ENCODE measurements at regions not wholly inside any gene's neighbourhood (a gene's known extent, or its start where the extent isn't known, plus 50 kb on each side); places are given as distances from the start of the nearest gene placed in this dataset.

DNA sequence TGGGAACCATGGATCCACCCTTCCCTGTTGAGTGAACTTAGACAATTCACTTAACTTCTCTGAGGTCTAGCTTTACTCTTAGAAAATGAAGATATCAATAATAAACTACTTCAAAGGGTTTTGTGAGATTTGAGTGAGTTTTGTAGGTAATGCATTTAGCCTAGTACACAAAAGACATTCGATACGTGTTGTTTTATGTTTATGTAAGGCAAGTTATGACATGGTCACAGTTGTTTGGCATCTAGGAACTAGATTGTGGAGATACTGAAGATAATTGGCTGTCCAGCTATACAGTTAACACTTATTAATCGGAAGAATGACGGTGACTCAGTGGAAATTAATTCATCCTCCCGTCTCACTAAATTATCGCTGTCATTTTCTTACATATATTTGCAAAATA, 1781.1 kb upstream of the TENM3 start:
- DNase-seq: no peak

- DNase-seq: no peak
Measured at GRCh38 chr4:180465364-180465763, 1777.8 kb upstream of the TENM3 start.

DNA sequence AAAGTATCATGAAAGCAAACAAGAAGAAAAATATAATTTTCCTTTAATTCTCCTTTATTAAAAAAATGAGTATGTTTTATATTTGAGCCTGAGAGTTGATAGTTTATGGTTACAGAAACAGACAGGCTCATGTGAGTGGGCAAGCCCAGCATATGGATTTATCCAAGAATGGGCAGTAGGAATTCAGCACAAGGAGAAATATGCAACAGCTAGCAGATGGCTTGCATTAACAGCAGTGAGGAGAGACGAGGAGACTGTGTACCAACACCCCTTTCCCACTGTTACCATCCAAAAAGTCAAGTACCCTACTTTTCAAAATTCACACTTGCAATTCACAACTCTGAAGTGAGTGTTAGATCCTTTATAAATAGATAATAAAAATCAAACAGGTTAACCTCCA, 1760.2 kb upstream of the TENM3 start:
- DNase-seq: no peak

GRCh38 chr4:180485407-180485806, 1757.8 kb upstream of the TENM3 start:
- DNase-seq: no peak

- no peak for DNase-seq
Measured at GRCh38 chr4:180486342-180486741, 1756.9 kb upstream of the TENM3 start.

DNA sequence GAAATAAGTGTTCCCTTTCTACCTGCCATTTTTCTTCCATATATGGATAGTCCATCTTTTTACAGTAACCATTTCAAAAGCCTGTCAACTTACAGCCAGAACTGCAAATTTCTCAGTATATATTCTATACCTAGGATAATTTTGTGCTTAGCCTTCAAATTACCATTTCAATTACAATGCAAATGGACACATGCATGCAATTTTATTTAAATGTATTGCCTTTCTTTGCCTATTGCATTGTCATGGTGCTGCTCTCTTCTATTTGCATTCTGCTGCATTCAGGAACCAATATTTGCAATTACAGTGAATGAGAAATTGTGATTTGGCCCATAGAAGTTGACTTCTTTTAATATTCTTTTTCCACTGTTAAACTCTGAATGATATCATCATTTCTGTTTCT, 1753.4 kb upstream of the TENM3 start:
- no peak for DNase-seq

DNA sequence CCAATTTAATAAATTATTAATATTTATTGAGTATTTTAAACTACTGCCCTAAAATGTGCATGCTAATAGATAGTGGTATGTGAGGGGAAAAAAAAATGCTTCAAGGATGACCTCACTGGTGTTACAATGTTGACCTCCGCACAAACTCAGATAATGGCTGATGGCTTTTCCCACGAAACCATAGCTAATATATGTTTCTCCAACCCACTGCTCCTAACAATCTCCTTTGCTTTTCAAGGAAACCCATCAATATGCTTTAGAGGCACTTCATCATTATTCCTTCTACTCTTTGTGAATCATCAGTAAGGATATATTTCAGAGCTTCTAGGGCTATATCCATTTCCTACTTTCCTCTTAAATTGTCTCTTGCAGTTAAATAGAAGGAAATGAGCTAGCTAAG, 1752.0 kb upstream of the TENM3 start:
- DNase-seq: no peak

DNA sequence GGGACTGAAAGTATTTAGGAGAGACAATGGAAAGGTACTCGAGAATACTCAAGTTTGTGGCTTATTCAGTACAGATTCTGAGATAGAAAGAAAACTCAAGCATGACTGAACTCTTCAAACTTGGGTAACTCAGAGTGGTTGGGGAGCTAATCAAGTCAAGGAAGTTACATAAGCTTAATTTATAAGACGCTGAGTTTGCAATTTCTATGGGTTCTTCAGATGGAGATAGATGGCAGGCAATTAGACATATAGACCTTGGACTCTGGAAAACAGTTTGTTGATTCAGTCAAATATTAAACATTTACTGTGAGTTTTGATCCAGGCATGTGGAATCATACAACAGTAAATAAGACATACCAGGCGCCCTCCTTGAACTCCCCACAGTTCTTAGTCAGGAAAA, 1749.9 kb upstream of the TENM3 start:
- no peak for DNase-seq

GRCh38 chr4:180500154-180500553, 1743.0 kb upstream of the TENM3 start:
- no peak for DNase-seq

- no peak for DNase-seq
Measured at GRCh38 chr4:180512801-180513475, 1730.3 kb upstream of the TENM3 start.

DNA sequence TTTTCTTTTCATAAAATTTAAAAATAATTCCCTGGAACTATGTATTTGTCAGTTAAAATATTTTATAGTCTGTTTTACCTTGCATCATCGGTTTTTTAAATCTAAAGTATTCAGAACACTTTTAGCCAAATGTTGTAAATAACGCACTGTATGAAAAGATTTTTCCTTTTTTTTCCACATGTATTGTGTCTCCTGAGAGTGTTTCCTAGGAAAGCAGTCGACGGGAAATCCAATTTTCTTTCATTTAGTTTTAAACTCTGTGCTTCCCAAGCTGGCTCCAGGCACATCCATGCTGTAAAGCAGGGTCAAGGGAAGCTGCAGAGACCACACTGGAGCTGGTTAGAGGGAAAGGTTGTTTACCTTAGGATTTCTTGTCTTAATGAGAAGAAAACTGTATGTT, 1724.3 kb upstream of the TENM3 start:
- DNase-seq: no peak

- DNase-seq: no peak
Measured at GRCh38 chr4:180521181-180521580, 1722.0 kb upstream of the TENM3 start.

- DNase-seq: no peak
Measured at GRCh38 chr4:180525523-180526077, 1717.6 kb upstream of the TENM3 start.

GRCh38 chr4:180528003-180528402, 1715.2 kb upstream of the TENM3 start:
- no peak for DNase-seq

- DNase-seq: no peak
Measured at GRCh38 chr4:180530787-180531186, 1712.4 kb upstream of the TENM3 start.

DNA sequence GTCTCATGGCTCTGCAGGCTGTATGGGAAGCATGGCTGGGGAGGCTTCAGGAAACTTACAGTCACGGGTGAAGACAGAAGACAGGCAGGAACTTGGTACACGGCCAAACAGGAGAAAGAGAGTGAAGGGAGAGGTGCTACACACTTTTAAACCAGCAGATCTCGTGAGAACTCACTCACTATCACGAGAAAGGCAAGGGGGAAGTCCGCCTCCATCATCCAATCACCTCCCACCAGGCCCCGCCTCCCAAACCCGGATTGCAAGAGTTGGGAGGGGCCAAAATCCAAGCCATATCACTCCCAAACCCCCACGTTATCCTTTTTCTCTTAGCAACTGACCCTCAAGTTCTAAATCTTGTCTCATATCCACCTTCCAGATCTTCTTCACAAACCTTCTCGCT, 1710.5 kb upstream of the TENM3 start:
- no peak for DNase-seq

- DNase-seq: no peak
Measured at GRCh38 chr4:180538384-180539057, 1704.7 kb upstream of the TENM3 start.

DNA sequence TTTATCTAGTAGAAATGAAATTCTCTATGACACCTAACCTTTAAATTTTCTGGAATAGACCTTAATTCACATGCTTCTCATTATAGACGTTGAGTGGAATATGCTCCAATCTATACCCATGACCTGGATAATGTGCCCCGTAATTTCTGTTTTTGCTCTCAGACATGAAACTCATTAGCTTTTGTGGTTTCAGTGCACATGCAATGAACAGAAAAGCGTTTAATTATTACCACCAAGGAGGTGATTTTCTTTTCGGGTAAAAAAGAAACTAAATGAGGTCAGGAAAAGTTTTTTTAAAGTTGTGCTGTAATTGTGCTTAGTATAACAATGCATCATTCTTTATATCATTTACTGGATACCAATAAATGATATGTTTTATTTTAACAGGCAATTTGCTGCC, 1703.9 kb upstream of the TENM3 start:
- no peak for DNase-seq

- DNase-seq: no peak
Measured at GRCh38 chr4:180541678-180542077, 1701.5 kb upstream of the TENM3 start.

- no peak for DNase-seq
Measured at GRCh38 chr4:180542445-180543100, 1700.6 kb upstream of the TENM3 start.

DNA sequence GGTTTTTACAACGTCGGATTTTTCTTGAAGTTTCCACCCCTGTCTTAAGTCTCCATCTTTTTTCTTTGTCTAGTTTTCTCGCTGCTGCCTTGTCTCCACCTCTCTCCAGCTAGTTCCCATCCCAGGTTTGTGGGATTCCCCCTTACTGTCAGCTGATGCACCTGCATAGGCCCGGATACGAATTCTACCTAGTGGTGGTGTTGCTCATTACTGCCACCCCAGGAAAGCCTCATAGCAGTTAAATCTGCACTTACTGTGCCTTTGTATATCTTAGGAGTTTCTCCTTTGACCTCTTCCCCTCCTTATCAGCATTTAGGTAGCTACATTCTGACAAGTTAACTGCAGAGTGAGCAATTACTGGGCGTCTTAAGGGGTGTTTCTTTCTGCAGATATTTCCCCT, 1693.1 kb upstream of the TENM3 start:
- no peak for DNase-seq

DNA sequence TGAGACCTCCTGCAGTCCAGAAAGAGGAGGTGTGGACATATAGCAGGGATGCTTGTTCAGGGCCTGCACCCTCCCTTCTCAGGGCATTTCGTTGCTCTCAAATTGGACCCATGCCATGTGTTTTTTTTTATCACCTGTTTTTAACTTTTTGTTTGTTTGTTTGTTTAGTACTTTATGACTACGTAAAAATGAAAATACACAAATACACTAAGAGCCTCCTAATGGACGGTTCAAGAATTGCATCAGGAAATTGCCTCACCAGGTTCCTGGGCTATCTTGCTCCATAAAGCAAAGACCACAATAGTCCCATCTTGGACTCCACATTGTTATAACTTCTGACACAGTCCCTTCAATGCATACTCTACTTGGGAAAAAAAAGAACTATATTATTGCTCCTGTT, 1685.9 kb upstream of the TENM3 start:
- no peak for DNase-seq

GRCh38 chr4:180557950-180558349, 1685.3 kb upstream of the TENM3 start:
- DNase-seq: no peak

DNA sequence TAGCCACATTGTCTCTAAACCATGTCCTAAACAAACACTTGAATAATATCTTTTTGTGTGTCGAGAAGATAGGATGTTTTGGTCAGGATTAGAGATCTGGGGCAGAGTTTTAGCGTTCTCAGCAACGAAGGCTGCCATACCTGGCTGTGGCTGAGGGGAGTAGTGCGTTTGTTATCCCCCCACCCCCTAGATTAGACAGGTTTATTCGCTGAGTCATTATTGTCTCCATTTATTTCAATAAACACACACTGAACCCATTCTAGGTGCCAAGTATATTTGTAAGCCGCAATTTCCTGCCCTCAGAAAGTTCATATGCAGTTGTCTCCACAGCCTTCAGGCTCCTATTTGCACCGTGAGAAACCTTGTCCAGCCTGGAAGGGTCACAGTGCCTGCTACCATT, 1684.8 kb upstream of the TENM3 start:
- DNase-seq: no peak
